ENCODE measurements at regions not wholly inside any gene's neighbourhood (a gene's known extent, or its start where the extent isn't known, plus 50 kb on each side); places are given as distances from the start of the nearest gene placed in this dataset.

GRCh38 chr1:222994511-222995235 lies 148.4 kb downstream of the TLR5 start:
- Histone ChIP-seq H3K27me3 (ENCODE audit: insufficient read depth) (no peaks in the 10 kb centered on the region), H3K27ac (ENCODE audit: low read depth in 2 of 2, low read length in 1 of 2) (peak overlapping the region; percentile 68 to 74), H4K20me1 (ENCODE audit: insufficient read depth) (no peaks in the 10 kb centered on the region), H3K4me1 (ENCODE audit: control insufficient read depth in 1 of 2, insufficient read depth in 2 of 2, low read depth in 1 of 2, low read length in 1 of 2) (peaks cover 12 to 27% of the 10 kb centered on the region in 2 experiments), H3F3A (replicated peaks; ENCODE audit: insufficient read depth) (peaks cover 8% of the 10 kb centered on the region), H3K4me2 (peak overlapping the region; percentile 28; the same call in 1 of the 2 replicates), H3K9ac (peak overlapping the region; percentile 15; the same call in 1 of the 2 replicates), H3K4me3 (ENCODE audit: low read depth in 2 of 2, low read length in 1 of 2) (no peak overlapping the region), H3K36me3 (replicated peaks in 1 of 2; ENCODE audit: control insufficient read depth in 1 of 2, insufficient read depth in 2 of 2, low read length in 1 of 2) (peaks cover 0 to 25% of the 10 kb centered on the region in 2 experiments), H3K9me3 (no peaks in the 10 kb centered on the region), H2AFZ (ENCODE audit: low read depth) (no peak overlapping the region), H3K79me2 (ENCODE audit: insufficient read depth) (no peaks in the 10 kb centered on the region), H3K9me2 (no peaks in the 10 kb centered on the region)
- WGBS (ENCODE audit: low lambda C conversion rate), result 32% methylated on average over 4 of the region's 4 CpGs
- ChIA-PET POLR2A (no interaction called here), CTCF (interaction anchor here (0.6 kb wide), 1 partner anchor 530 kb away, joined by 3 read pairs; no protein-coding TSS in a partner anchor)
- DNase-seq, result no peak
- TF ChIP-seq TCF12 (IDR thresholded peaks at IDR 0.05) (peak; percentile 92), IRF3 (IDR thresholded peaks at IDR 0.05; ENCODE audit: low read depth, low read length) (no peak), JUND (IDR thresholded peaks at IDR 0.05) (peak; percentile 89), USF1 (IDR thresholded peaks at IDR 0.05; ENCODE audit: borderline replicate concordance, low read depth) (no peak), SIN3A (IDR thresholded peaks at IDR 0.05; ENCODE audit: borderline replicate concordance, low read depth, low read length) (no peak), CTCF (IDR thresholded peaks at IDR 0.05) (no peak), YY1 (IDR thresholded peaks at IDR 0.05; ENCODE audit: low read depth) (no peak), NFIC (IDR thresholded peaks at IDR 0.05; ENCODE audit: borderline replicate concordance) (peak; percentile 92), REST (IDR thresholded peaks at IDR 0.05; ENCODE audit: low read depth, low read length) (no peak), USF2 (IDR thresholded peaks at IDR 0.05; ENCODE audit: borderline replicate concordance, low read depth, low read length) (no peak), FOSL2 (IDR thresholded peaks at IDR 0.05; ENCODE audit: borderline replicate concordance, low read depth) (peak; percentile 80; the same call in 1 of the 2 replicates), FOXM1 (IDR thresholded peaks at IDR 0.05; ENCODE audit: low read depth) (peak; percentile 60; the same call in 1 of the 2 replicates), MEF2A (IDR thresholded peaks at IDR 0.05; ENCODE audit: borderline replicate concordance, low read depth) (peak; percentile 94), POLR2AphosphoS5 (IDR thresholded peaks at IDR 0.05; ENCODE audit: low read depth, low read length) (peak; percentile 41; the same call in 1 of the 2 replicates), MXI1 (IDR thresholded peaks at IDR 0.05; ENCODE audit: low read depth, low read length) (no peak), ELF1 (IDR thresholded peaks at IDR 0.05) (no peak), TEAD4 (IDR thresholded peaks at IDR 0.05; ENCODE audit: borderline replicate concordance, insufficient read depth) (peak; percentile 86), RAD21 (IDR thresholded peaks at IDR 0.05; ENCODE audit: low read length) (no peak), MAX (IDR thresholded peaks at IDR 0.05; ENCODE audit: low read depth) (no peak), NRF1 (IDR thresholded peaks at IDR 0.05; ENCODE audit: low read depth, low read length) (no peak), RXRA (IDR thresholded peaks at IDR 0.05; ENCODE audit: borderline replicate concordance, low read depth) (no peak), RFX5 (IDR thresholded peaks at IDR 0.05; ENCODE audit: low read length) (no peak), GABPA (IDR thresholded peaks at IDR 0.05; ENCODE audit: low read depth) (no peak), GATA2 (CRISPR knock-in tag; IDR thresholded peaks at IDR 0.05) (no peak), EZH2phosphoT487 (IDR thresholded peaks at IDR 0.05; ENCODE audit: borderline replicate concordance, low read depth) (no peak)
